ENCODE measurements at regions not wholly inside any gene's neighbourhood (a gene's known extent, or its start where the extent isn't known, plus 50 kb on each side); places are given as distances from the start of the nearest gene placed in this dataset.

GRCh38 chr7:122219253-122219865 is 75.3 kb upstream of the AASS start:
- no peak overlapping the region for H2AFZ ChIP-seq (ENCODE audit: low read depth, low read length)
- no peaks in the 10 kb centered on the region for H3K27me3 ChIP-seq (ENCODE audit: control insufficient read depth in 1 of 2, insufficient read depth in 1 of 2, low read length in 2 of 2)
- H4K91ac ChIP-seq (ENCODE audit: low read length): no peak overlapping the region
- no peak overlapping the region for H3K18ac ChIP-seq (ENCODE audit: low read depth in 1 of 2, low read length in 2 of 2)
- no peak overlapping the region for H3K27ac ChIP-seq (ENCODE audit: low read length, poor library complexity, severe bottlenecking)
- DNase-seq: peak; percentile 25
- no peak overlapping the region for H2BK120ac ChIP-seq (ENCODE audit: low read depth, low read length)
- H2BK5ac ChIP-seq (ENCODE audit: low read depth, low read length, poor library complexity, severe bottlenecking): no peak overlapping the region
- no peaks in the 10 kb centered on the region for H3K36me3 ChIP-seq (ENCODE audit: control insufficient read depth in 1 of 2, insufficient read depth in 2 of 2, low read depth in 1 of 2, low read length in 2 of 2)
- H3K4ac ChIP-seq (ENCODE audit: low read depth in 1 of 2, low read length in 2 of 2): no peak overlapping the region
- H3K4me3 ChIP-seq (ENCODE audit: insufficient read depth in 1 of 2, low read depth in 1 of 2, low read length in 2 of 2): no peak overlapping the region
- no peak overlapping the region for H3K4me2 ChIP-seq (ENCODE audit: low read length, poor library complexity, severe bottlenecking)
- H3K23ac ChIP-seq (ENCODE audit: low read length in 2 of 2): no peak overlapping the region
- H2BK12ac ChIP-seq (ENCODE audit: low read length in 2 of 2): no peak overlapping the region
- H4K8ac ChIP-seq (ENCODE audit: low read length): no peak overlapping the region
- no peak overlapping the region for H3K14ac ChIP-seq (ENCODE audit: low read length in 2 of 2)
- no peak overlapping the region for H3K9ac ChIP-seq (ENCODE audit: low read length)
- no peaks in the 10 kb centered on the region for H3K4me1 ChIP-seq (ENCODE audit: control insufficient read depth, insufficient read depth, low read depth, low read length)
- no peak overlapping the region for H2BK15ac ChIP-seq (ENCODE audit: low read depth, poor library complexity, severe bottlenecking)
- H3K79me1 ChIP-seq (replicated peaks; ENCODE audit: low read length, poor library complexity, severe bottlenecking): no peaks in the 10 kb centered on the region
- no peak overlapping the region for H2AK5ac ChIP-seq (ENCODE audit: low read length, severe bottlenecking)
- no peaks in the 10 kb centered on the region for H3K9me3 ChIP-seq (ENCODE audit: control insufficient read depth, low read length)

- Histone ChIP-seq H3K23ac (ENCODE audit: low read length in 2 of 2) (no peak overlapping the region), H3K9me3 (ENCODE audit: control insufficient read depth, low read length) (no peaks in the 10 kb centered on the region), H4K91ac (ENCODE audit: low read length) (no peak overlapping the region), H3K27me3 (ENCODE audit: control insufficient read depth in 1 of 2, insufficient read depth in 1 of 2, low read length in 2 of 2) (no peaks in the 10 kb centered on the region), H2AK5ac (ENCODE audit: low read length, severe bottlenecking) (no peak overlapping the region), H2BK12ac (ENCODE audit: low read length in 2 of 2) (no peak overlapping the region), H3K36me3 (ENCODE audit: control insufficient read depth in 1 of 2, insufficient read depth in 2 of 2, low read depth in 1 of 2, low read length in 2 of 2) (no peaks in the 10 kb centered on the region), H3K4me1 (ENCODE audit: control insufficient read depth, insufficient read depth, low read depth, low read length) (no peaks in the 10 kb centered on the region), H3K4me2 (ENCODE audit: low read length, poor library complexity, severe bottlenecking) (no peak overlapping the region), H2BK5ac (ENCODE audit: low read depth, low read length, poor library complexity, severe bottlenecking) (no peak overlapping the region), H3K27ac (ENCODE audit: low read length, poor library complexity, severe bottlenecking) (no peak overlapping the region), H2AFZ (ENCODE audit: low read depth, low read length) (no peak overlapping the region), H3K79me1 (replicated peaks; ENCODE audit: low read length, poor library complexity, severe bottlenecking) (no peaks in the 10 kb centered on the region), H3K14ac (ENCODE audit: low read length in 2 of 2) (no peak overlapping the region), H3K9ac (ENCODE audit: low read length) (no peak overlapping the region), H3K4me3 (ENCODE audit: insufficient read depth in 1 of 2, low read depth in 1 of 2, low read length in 2 of 2) (no peak overlapping the region), H3K18ac (ENCODE audit: low read depth in 1 of 2, low read length in 2 of 2) (no peak overlapping the region), H4K8ac (ENCODE audit: low read length) (no peak overlapping the region), H3K4ac (ENCODE audit: low read depth in 1 of 2, low read length in 2 of 2) (no peak overlapping the region), H2BK120ac (ENCODE audit: low read depth, low read length) (no peak overlapping the region), H2BK15ac (ENCODE audit: low read depth, poor library complexity, severe bottlenecking) (no peak overlapping the region)
- WGBS: 62% methylated on average over 3 of the region's 3 CpGs
- DNase-seq: peak; percentile 44
These were observed 73.1 kb upstream of the AASS start for GRCh38 chr7:122217125-122217524.

GRCh38 chr7:122212754-122213153 is 68.7 kb upstream of the AASS start:
- no peak overlapping the region for H3K4ac ChIP-seq (ENCODE audit: low read depth in 1 of 2, low read length in 2 of 2)

GRCh38 chr7:122211362-122211761 is 67.3 kb upstream of the AASS start:
- H3K36me3 ChIP-seq (ENCODE audit: control insufficient read depth in 1 of 2, insufficient read depth in 2 of 2, low read depth in 1 of 2, low read length in 2 of 2): no peaks in the 10 kb centered on the region
- H2BK120ac ChIP-seq (ENCODE audit: low read depth, low read length): no peak overlapping the region
- H2AK5ac ChIP-seq (ENCODE audit: low read length, severe bottlenecking): no peak overlapping the region
- H3K79me1 ChIP-seq (replicated peaks; ENCODE audit: low read length, poor library complexity, severe bottlenecking): no peaks in the 10 kb centered on the region
- no peak overlapping the region for H3K14ac ChIP-seq (ENCODE audit: low read length in 2 of 2)
- no peak overlapping the region for H2BK15ac ChIP-seq (ENCODE audit: low read depth, poor library complexity, severe bottlenecking)
- no peak overlapping the region for H2BK12ac ChIP-seq (ENCODE audit: low read length in 2 of 2)
- no peak overlapping the region for H3K4me2 ChIP-seq (ENCODE audit: low read length, poor library complexity, severe bottlenecking)
- no peak overlapping the region for H3K4me3 ChIP-seq (ENCODE audit: insufficient read depth in 1 of 2, low read depth in 1 of 2, low read length in 2 of 2)
- H3K9me3 ChIP-seq (ENCODE audit: control insufficient read depth, low read length): peaks cover 7% of the 10 kb centered on the region
- no peak overlapping the region for H4K91ac ChIP-seq (ENCODE audit: low read length)
- H3K27me3 ChIP-seq (ENCODE audit: control insufficient read depth in 1 of 2, insufficient read depth in 1 of 2, low read length in 2 of 2): no peaks in the 10 kb centered on the region
- no peak overlapping the region for H4K8ac ChIP-seq (ENCODE audit: low read length)
- no peak for DNase-seq
- H3K9ac ChIP-seq (ENCODE audit: low read length): no peak overlapping the region
- H3K4ac ChIP-seq (ENCODE audit: low read depth in 1 of 2, low read length in 2 of 2): no peak overlapping the region
- no peaks in the 10 kb centered on the region for H3K4me1 ChIP-seq (ENCODE audit: control insufficient read depth, insufficient read depth, low read depth, low read length)
- 94% methylated on average over 2 of the region's 2 CpGs for WGBS
- no peak overlapping the region for H2AFZ ChIP-seq (ENCODE audit: low read depth, low read length)
- no peak overlapping the region for H3K23ac ChIP-seq (ENCODE audit: low read length in 2 of 2)
- no peak overlapping the region for H3K18ac ChIP-seq (ENCODE audit: low read depth in 1 of 2, low read length in 2 of 2)
- H2BK5ac ChIP-seq (ENCODE audit: low read depth, low read length, poor library complexity, severe bottlenecking): no peak overlapping the region
- no peak overlapping the region for H3K27ac ChIP-seq (ENCODE audit: low read length, poor library complexity, severe bottlenecking)

More at GRCh38 chr7:122212754-122213153, 68.7 kb upstream of the AASS start:
- Histone ChIP-seq H2AK5ac (ENCODE audit: low read length, severe bottlenecking) (no peak overlapping the region), H3K4me2 (ENCODE audit: low read length, poor library complexity, severe bottlenecking) (no peak overlapping the region), H3K36me3 (ENCODE audit: control insufficient read depth in 1 of 2, insufficient read depth in 2 of 2, low read depth in 1 of 2, low read length in 2 of 2) (no peaks in the 10 kb centered on the region), H3K9ac (ENCODE audit: low read length) (no peak overlapping the region), H3K27ac (ENCODE audit: low read length, poor library complexity, severe bottlenecking) (no peak overlapping the region), H3K4me3 (ENCODE audit: insufficient read depth in 1 of 2, low read depth in 1 of 2, low read length in 2 of 2) (no peak overlapping the region), H3K23ac (ENCODE audit: low read length in 2 of 2) (no peak overlapping the region), H3K4me1 (ENCODE audit: control insufficient read depth, insufficient read depth, low read depth, low read length) (no peaks in the 10 kb centered on the region), H2BK120ac (ENCODE audit: low read depth, low read length) (no peak overlapping the region), H2AFZ (ENCODE audit: low read depth, low read length) (no peak overlapping the region), H2BK12ac (ENCODE audit: low read length in 2 of 2) (no peak overlapping the region), H3K14ac (ENCODE audit: low read length in 2 of 2) (no peak overlapping the region), H4K91ac (ENCODE audit: low read length) (no peak overlapping the region), H3K9me3 (ENCODE audit: control insufficient read depth, low read length) (no peaks in the 10 kb centered on the region), H4K8ac (ENCODE audit: low read length) (no peak overlapping the region), H3K18ac (ENCODE audit: low read depth in 1 of 2, low read length in 2 of 2) (no peak overlapping the region), H2BK5ac (ENCODE audit: low read depth, low read length, poor library complexity, severe bottlenecking) (no peak overlapping the region), H2BK15ac (ENCODE audit: low read depth, poor library complexity, severe bottlenecking) (no peak overlapping the region), H3K79me1 (replicated peaks; ENCODE audit: low read length, poor library complexity, severe bottlenecking) (no peaks in the 10 kb centered on the region), H3K27me3 (ENCODE audit: control insufficient read depth in 1 of 2, insufficient read depth in 1 of 2, low read length in 2 of 2) (no peaks in the 10 kb centered on the region)
- 100% methylated on average over 1 of the region's 1 CpG for WGBS
- DNase-seq: peak; percentile 26

Data from mesenchymal stem cell (in vitro differentiated cells and primary cell).